MG63 (cell line): ENCODE measurements at regions not wholly inside any gene's neighbourhood (a gene's known extent, or its start where the extent isn't known, plus 50 kb on each side); places are given as distances from the start of the nearest gene placed in this dataset.
"Not testable (repeated sequence)": the region's sequence is repeated elsewhere in the genome, so short reads cannot be mapped to it uniquely, and the experiment has no call there.

Source experiments
- DNase-seq: peaks from one replicate; pipeline ENCODE4 v3.0.0-alpha.2; 2020
- H3K27me3 ChIP-seq: fragments of 250-450 bp; sonication (Bioruptor Pico); 2 replicates; pipeline ENCODE4 v1.5.1; 2020; ENCODE audit warnings: mild to moderate bottlenecking, moderate library complexity
- H3K36me3 ChIP-seq: fragments of 250-450 bp; sonication (Bioruptor Pico); 2 replicates; pipeline ENCODE4 v1.5.1; 2020; ENCODE audit warnings: mild to moderate bottlenecking, moderate library complexity
- H3K4me3 ChIP-seq: fragments of 250-450 bp; sonication (Bioruptor Pico); 2 replicates; pipeline ENCODE4 v1.5.1; 2020; ENCODE audit warnings: mild to moderate bottlenecking, moderate library complexity
- H3K9me3 ChIP-seq: fragments of 250-450 bp; sonication (Bioruptor Pico); 2 replicates; pipeline ENCODE4 v1.5.1; 2020; ENCODE audit warnings: mild to moderate bottlenecking, moderate library complexity

- H3K36me3 ChIP-seq, result no peaks in the 10 kb centered on the region
- no peaks in the 10 kb centered on the region for H3K27me3 ChIP-seq
- DNase-seq, result no peak
- no peak overlapping the region for H3K4me3 ChIP-seq
- no peaks in the 10 kb centered on the region for H3K9me3 ChIP-seq
Measured at GRCh38 chr4:77282305-77282704, 125.3 kb downstream of the CCNG2 start.

GRCh38 chr4:77284036-77284435 is 127.0 kb downstream of the CCNG2 start:
- DNase-seq, result no peak

GRCh38 chr4:77286906-77287305 is 129.9 kb downstream of the CCNG2 start:
- no peaks in the 10 kb centered on the region for H3K36me3 ChIP-seq
- no peaks in the 10 kb centered on the region for H3K27me3 ChIP-seq
- H3K9me3 ChIP-seq, result no peaks in the 10 kb centered on the region
- no peak for DNase-seq
- no peak overlapping the region for H3K4me3 ChIP-seq

More at GRCh38 chr4:77284036-77284435, 127.0 kb downstream of the CCNG2 start:
- no peak overlapping the region for H3K4me3 ChIP-seq
- no peaks in the 10 kb centered on the region for H3K27me3 ChIP-seq
- H3K9me3 ChIP-seq, result no peaks in the 10 kb centered on the region
- H3K36me3 ChIP-seq, result no peaks in the 10 kb centered on the region

GRCh38 chr4:77293426-77293825 is 136.4 kb downstream of the CCNG2 start:
- no peak overlapping the region for H3K4me3 ChIP-seq
- no peak for DNase-seq
- H3K36me3 ChIP-seq, result no peaks in the 10 kb centered on the region
- no peaks in the 10 kb centered on the region for H3K9me3 ChIP-seq
- H3K27me3 ChIP-seq, result no peaks in the 10 kb centered on the region

GRCh38 chr4:77300996-77301395 is 144.0 kb downstream of the CCNG2 start:
- H3K4me3 ChIP-seq, H3K36me3 ChIP-seq, H3K9me3 ChIP-seq, H3K27me3 ChIP-seq: not testable (repeated sequence)
- DNase-seq, result peak; percentile 4

GRCh38 chr4:77305766-77306165 is 148.8 kb downstream of the CCNG2 start:
- H3K36me3 ChIP-seq, result no peaks in the 10 kb centered on the region
- H3K4me3 ChIP-seq, result no peak overlapping the region
- no peak for DNase-seq
- no peaks in the 10 kb centered on the region for H3K9me3 ChIP-seq
- H3K27me3 ChIP-seq, result no peaks in the 10 kb centered on the region

- H3K36me3 ChIP-seq, result no peaks in the 10 kb centered on the region
- no peak for DNase-seq
- H3K4me3 ChIP-seq, result no peak overlapping the region
- H3K9me3 ChIP-seq, result no peaks in the 10 kb centered on the region
- no peaks in the 10 kb centered on the region for H3K27me3 ChIP-seq
Measured at GRCh38 chr4:77306496-77306895, 149.5 kb downstream of the CCNG2 start.

GRCh38 chr4:77308843-77309242 is 151.8 kb downstream of the CCNG2 start:
- Histone ChIP-seq H3K9me3 (no peaks in the 10 kb centered on the region), H3K4me3 (no peak overlapping the region), H3K36me3 (no peaks in the 10 kb centered on the region), H3K27me3 (no peaks in the 10 kb centered on the region)
- DNase-seq, result no peak

GRCh38 chr4:77309496-77309895 is 152.5 kb downstream of the CCNG2 start:
- no peaks in the 10 kb centered on the region for H3K9me3 ChIP-seq
- DNase-seq, result no peak
- no peak overlapping the region for H3K4me3 ChIP-seq
- no peaks in the 10 kb centered on the region for H3K36me3 ChIP-seq
- no peaks in the 10 kb centered on the region for H3K27me3 ChIP-seq

GRCh38 chr4:77310931-77311330 is 153.9 kb downstream of the CCNG2 start:
- Histone ChIP-seq H3K4me3 (no peak overlapping the region), H3K9me3 (no peaks in the 10 kb centered on the region), H3K36me3 (no peaks in the 10 kb centered on the region), H3K27me3 (no peaks in the 10 kb centered on the region)
- DNase-seq, result no peak

- Histone ChIP-seq H3K27me3 (no peaks in the 10 kb centered on the region), H3K9me3 (no peaks in the 10 kb centered on the region), H3K36me3 (no peaks in the 10 kb centered on the region), H3K4me3 (no peak overlapping the region)
- no peak for DNase-seq
Measured at GRCh38 chr4:77314697-77315096, 157.7 kb downstream of the CCNG2 start.

- DNase-seq, result no peak
- no peaks in the 10 kb centered on the region for H3K27me3 ChIP-seq
- H3K9me3 ChIP-seq, result no peaks in the 10 kb centered on the region
- no peaks in the 10 kb centered on the region for H3K36me3 ChIP-seq
- H3K4me3 ChIP-seq, result no peak overlapping the region
Measured at GRCh38 chr4:77327151-77327550, 170.1 kb downstream of the CCNG2 start.

- DNase-seq, result no peak
Measured at GRCh38 chr4:77332696-77333270, 175.8 kb downstream of the CCNG2 start.

GRCh38 chr4:77336411-77337142 is 179.6 kb downstream of the CCNG2 start:
- H3K36me3 ChIP-seq, result no peaks in the 10 kb centered on the region
- H3K27me3 ChIP-seq, result no peaks in the 10 kb centered on the region
- no peak overlapping the region for H3K4me3 ChIP-seq
- peaks cover 2% of the 10 kb centered on the region; the same call in 1 of the 2 replicates for H3K9me3 ChIP-seq
- DNase-seq, result no peak

More at GRCh38 chr4:77332696-77333270, 175.8 kb downstream of the CCNG2 start:
- Histone ChIP-seq H3K36me3 (no peaks in the 10 kb centered on the region), H3K27me3 (no peaks in the 10 kb centered on the region), H3K9me3 (peaks cover 2% of the 10 kb centered on the region; the same call in 1 of the 2 replicates), H3K4me3 (no peak overlapping the region)

GRCh38 chr4:77342170-77342810 is 185.3 kb downstream of the CCNG2 start:
- Histone ChIP-seq H3K4me3 (no peak overlapping the region), H3K9me3 (no peaks in the 10 kb centered on the region), H3K27me3 (no peaks in the 10 kb centered on the region), H3K36me3 (no peaks in the 10 kb centered on the region)
- no peak for DNase-seq

GRCh38 chr4:77344001-77344400 is 187.0 kb downstream of the CCNG2 start:
- H3K36me3 ChIP-seq, result no peaks in the 10 kb centered on the region
- no peaks in the 10 kb centered on the region for H3K27me3 ChIP-seq
- DNase-seq, result no peak
- no peaks in the 10 kb centered on the region for H3K9me3 ChIP-seq
- H3K4me3 ChIP-seq, result no peak overlapping the region

GRCh38 chr4:77344784-77345183 is 187.8 kb downstream of the CCNG2 start:
- no peaks in the 10 kb centered on the region for H3K9me3 ChIP-seq
- no peak for DNase-seq
- H3K4me3 ChIP-seq, result no peak overlapping the region
- no peaks in the 10 kb centered on the region for H3K36me3 ChIP-seq
- no peaks in the 10 kb centered on the region for H3K27me3 ChIP-seq
